GM20000 (cell line): ENCODE measurements at regions not wholly inside any gene's neighbourhood (a gene's known extent, or its start where the extent isn't known, plus 50 kb on each side); places are given as distances from the start of the nearest gene placed in this dataset.

Experiments used
- DNase-seq: peaks from one replicate; pipeline ENCODE4 v3.0.0; 2012; ENCODE audit warnings: low spot score
- TF ChIP-seq, protein P1 (sequence below): IDR thresholded peaks from 2 replicates; pipeline ENCODE4 v1.5.1; 2012; ENCODE audit warnings: mild to moderate bottlenecking, control low read depth; ENCODE audit errors: extremely low read depth, missing control alignments

GRCh38 chr12:66028390-66028789 lies 102.2 kb downstream of the LLPH start:
- TF ChIP-seq, protein P1, sequence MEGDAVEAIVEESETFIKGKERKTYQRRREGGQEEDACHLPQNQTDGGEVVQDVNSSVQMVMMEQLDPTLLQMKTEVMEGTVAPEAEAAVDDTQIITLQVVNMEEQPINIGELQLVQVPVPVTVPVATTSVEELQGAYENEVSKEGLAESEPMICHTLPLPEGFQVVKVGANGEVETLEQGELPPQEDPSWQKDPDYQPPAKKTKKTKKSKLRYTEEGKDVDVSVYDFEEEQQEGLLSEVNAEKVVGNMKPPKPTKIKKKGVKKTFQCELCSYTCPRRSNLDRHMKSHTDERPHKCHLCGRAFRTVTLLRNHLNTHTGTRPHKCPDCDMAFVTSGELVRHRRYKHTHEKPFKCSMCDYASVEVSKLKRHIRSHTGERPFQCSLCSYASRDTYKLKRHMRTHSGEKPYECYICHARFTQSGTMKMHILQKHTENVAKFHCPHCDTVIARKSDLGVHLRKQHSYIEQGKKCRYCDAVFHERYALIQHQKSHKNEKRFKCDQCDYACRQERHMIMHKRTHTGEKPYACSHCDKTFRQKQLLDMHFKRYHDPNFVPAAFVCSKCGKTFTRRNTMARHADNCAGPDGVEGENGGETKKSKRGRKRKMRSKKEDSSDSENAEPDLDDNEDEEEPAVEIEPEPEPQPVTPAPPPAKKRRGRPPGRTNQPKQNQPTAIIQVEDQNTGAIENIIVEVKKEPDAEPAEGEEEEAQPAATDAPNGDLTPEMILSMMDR, result no peak
- no peak for DNase-seq

DNA sequence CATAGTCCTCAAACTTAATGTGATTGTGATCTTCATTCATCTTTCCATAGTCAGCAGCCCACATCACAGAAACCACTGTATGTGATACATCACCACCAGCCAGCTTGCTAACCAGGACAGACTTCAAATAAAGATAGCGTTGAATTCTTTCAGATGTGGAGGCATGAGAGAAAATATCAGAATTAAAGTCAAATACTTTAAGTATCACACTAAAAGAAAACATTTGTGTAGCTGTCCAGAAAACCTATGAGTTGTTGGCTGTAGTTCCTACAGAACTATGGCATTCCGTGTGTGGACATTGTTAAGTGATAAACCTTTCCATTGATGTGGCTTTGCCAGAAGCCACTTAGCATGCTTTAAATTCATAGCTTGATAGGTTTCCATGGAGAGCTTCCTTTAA lies 105.1 kb downstream of the LLPH start:
- TF ChIP-seq, protein P1, result no peak
- DNase-seq, result no peak

GRCh38 chr12:66024949-66025348 lies 105.6 kb downstream of the LLPH start:
- no peak for DNase-seq

GRCh38 chr12:66020481-66020880 lies 110.1 kb downstream of the LLPH start:
- no peak for DNase-seq
- TF ChIP-seq, protein P1, result no peak

More at GRCh38 chr12:66024949-66025348, 105.6 kb downstream of the LLPH start:
- TF ChIP-seq, protein P1, result no peak

DNA sequence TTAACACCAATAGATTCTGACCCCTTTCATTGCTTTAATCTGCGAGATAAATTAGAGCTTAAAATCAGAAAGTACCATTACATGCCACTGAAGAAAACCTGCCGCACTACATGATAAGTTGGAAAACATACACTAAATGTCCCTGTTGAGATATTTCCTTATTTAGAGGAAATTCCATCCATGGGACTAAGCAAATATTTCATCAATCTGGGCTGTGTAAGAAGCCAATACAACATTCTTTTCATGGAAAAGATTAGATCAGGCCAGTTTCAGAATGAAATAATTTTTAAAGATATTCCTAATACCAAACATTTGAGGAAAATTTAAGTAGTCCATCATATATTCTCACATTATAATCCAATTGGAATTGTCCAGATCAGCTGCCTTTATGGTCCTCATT lies 112.8 kb downstream of the LLPH start:
- no peak for DNase-seq
- TF ChIP-seq, protein P1, result no peak
